ENCODE measurements at regions not wholly inside any gene's neighbourhood (a gene's known extent, or its start where the extent isn't known, plus 50 kb on each side); places are given as distances from the start of the nearest gene placed in this dataset.

DNA sequence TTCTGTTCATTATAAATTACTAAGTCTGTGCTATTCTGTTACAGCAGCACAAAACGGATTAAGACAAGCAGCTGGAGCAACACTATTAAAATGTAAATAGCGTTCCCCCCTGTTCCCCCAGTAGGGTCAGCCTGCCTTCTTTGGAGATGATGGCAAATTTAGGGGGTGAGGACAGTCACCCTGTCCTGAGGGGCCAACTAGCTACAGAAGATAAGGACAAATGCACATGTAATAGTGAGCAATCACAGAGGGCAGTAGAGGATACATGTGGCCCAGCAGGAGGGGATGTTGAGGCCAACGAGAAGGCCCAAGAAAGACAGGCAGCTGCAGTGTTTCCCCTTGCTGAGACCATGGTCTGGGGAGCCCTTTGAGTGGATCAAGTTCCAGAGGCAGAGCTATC, 266.7 kb upstream of the CDYL start:
- no peaks in the 10 kb centered on the region for H3K36me3 Mint-ChIP-seq (ENCODE audit: unreplicated experiment)
- no peak for DNase-seq (ENCODE audit: extremely low spot score, unreplicated experiment)
- no peak overlapping the region for H3K27ac Mint-ChIP-seq (ENCODE audit: unreplicated experiment)
- no peak overlapping the region for H3K4me3 Mint-ChIP-seq (ENCODE audit: unreplicated experiment)
- TF ChIP-seq, protein P1, sequence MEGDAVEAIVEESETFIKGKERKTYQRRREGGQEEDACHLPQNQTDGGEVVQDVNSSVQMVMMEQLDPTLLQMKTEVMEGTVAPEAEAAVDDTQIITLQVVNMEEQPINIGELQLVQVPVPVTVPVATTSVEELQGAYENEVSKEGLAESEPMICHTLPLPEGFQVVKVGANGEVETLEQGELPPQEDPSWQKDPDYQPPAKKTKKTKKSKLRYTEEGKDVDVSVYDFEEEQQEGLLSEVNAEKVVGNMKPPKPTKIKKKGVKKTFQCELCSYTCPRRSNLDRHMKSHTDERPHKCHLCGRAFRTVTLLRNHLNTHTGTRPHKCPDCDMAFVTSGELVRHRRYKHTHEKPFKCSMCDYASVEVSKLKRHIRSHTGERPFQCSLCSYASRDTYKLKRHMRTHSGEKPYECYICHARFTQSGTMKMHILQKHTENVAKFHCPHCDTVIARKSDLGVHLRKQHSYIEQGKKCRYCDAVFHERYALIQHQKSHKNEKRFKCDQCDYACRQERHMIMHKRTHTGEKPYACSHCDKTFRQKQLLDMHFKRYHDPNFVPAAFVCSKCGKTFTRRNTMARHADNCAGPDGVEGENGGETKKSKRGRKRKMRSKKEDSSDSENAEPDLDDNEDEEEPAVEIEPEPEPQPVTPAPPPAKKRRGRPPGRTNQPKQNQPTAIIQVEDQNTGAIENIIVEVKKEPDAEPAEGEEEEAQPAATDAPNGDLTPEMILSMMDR (IDR thresholded peaks at IDR 0.05): no peak
- H3K27me3 Mint-ChIP-seq (ENCODE audit: unreplicated experiment): peaks cover 18% of the 10 kb centered on the region
- peaks cover 12% of the 10 kb centered on the region for H3K4me1 Mint-ChIP-seq (ENCODE audit: unreplicated experiment)
- no peaks in the 10 kb centered on the region for H3K9me3 Mint-ChIP-seq (ENCODE audit: unreplicated experiment)

DNA sequence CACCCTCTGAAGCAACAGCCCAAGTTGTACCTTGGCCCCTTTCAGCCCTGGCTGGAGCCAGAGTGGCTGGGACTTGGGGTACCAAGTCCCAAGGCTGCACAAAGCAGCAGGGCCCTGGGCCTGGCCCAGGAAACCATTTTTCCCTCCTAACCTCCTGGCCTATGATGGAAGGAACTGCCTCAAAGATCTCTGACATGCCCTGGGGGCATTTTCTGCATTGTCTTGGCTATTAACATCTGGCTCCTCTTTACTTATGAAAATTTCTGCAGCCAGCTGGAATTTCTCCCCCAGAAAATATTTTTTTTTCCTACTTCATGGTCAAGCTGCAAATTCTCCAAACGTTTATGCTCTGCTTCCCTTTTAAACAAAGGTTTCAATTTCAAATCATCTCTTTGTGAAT, 269.4 kb upstream of the CDYL start:
- H3K36me3 Mint-ChIP-seq (ENCODE audit: unreplicated experiment): no peaks in the 10 kb centered on the region
- peaks cover 19% of the 10 kb centered on the region for H3K27me3 Mint-ChIP-seq (ENCODE audit: unreplicated experiment)
- TF ChIP-seq, protein P1 (IDR thresholded peaks at IDR 0.05): no peak

DNA sequence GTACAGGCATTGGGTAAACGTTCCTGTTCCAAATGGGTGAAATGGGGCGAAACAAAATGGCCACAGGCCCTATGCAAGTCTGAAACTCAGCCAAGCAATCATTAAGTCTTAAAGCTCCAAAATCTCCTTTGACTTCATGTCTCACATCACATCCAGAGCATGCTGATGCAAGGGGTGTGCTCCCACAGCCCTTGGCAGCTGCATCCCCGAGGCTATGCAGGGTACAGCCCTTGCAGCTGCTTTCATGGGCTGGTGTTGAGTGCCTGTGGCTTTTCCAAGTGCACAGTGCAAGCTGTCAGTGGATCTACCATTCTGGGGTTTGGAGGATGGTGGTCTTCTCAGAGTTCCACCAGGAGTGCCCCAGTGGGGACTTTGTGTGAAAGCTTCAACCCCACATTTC, 270.0 kb upstream of the CDYL start:
- Mint-ChIP-seq H3K36me3 (ENCODE audit: unreplicated experiment) (no peaks in the 10 kb centered on the region), H3K27ac (ENCODE audit: unreplicated experiment) (no peak overlapping the region), H3K4me1 (ENCODE audit: unreplicated experiment) (peaks cover 12% of the 10 kb centered on the region), H3K27me3 (ENCODE audit: unreplicated experiment) (peaks cover 19% of the 10 kb centered on the region), H3K4me3 (ENCODE audit: unreplicated experiment) (no peak overlapping the region), H3K9me3 (ENCODE audit: unreplicated experiment) (peaks cover 5% of the 10 kb centered on the region)
- DNase-seq (ENCODE audit: extremely low spot score, unreplicated experiment): no peak
- TF ChIP-seq, protein P1 (IDR thresholded peaks at IDR 0.05): no peak

More for the DNA sequence above, 269.4 kb upstream of the CDYL start:
- H3K9me3 Mint-ChIP-seq (ENCODE audit: unreplicated experiment): peaks cover 5% of the 10 kb centered on the region
- no peak overlapping the region for H3K27ac Mint-ChIP-seq (ENCODE audit: unreplicated experiment)
- DNase-seq (ENCODE audit: extremely low spot score, unreplicated experiment): no peak
- H3K4me3 Mint-ChIP-seq (ENCODE audit: unreplicated experiment): no peak overlapping the region
- H3K4me1 Mint-ChIP-seq (ENCODE audit: unreplicated experiment): peaks cover 12% of the 10 kb centered on the region

DNA sequence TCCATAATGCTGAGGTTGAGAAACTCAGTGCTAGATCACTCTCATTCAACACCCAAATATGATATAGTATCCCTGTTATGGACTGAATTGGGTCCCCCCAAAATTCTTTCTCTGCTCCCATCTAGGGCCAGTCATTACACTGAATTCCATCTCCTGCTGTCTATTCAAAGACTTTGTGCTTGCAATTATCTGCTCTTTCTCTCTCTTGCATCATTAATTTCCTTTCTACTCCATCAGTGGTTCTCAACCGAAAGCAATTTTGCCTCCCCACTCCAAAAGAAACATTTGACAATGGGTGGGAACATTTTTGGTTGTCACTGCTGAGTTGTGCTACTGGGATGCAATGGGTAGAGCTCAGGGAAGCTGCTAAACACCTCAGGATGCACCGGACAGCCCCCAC, 271.5 kb upstream of the CDYL start:
- no peak overlapping the region for H3K27ac Mint-ChIP-seq (ENCODE audit: unreplicated experiment)
- peaks cover 19% of the 10 kb centered on the region for H3K27me3 Mint-ChIP-seq (ENCODE audit: unreplicated experiment)
- H3K4me3 Mint-ChIP-seq (ENCODE audit: unreplicated experiment): no peak overlapping the region
- peaks cover 12% of the 10 kb centered on the region for H3K4me1 Mint-ChIP-seq (ENCODE audit: unreplicated experiment)
- DNase-seq (ENCODE audit: extremely low spot score, unreplicated experiment): no peak
- no peaks in the 10 kb centered on the region for H3K36me3 Mint-ChIP-seq (ENCODE audit: unreplicated experiment)
- TF ChIP-seq, protein P1 (IDR thresholded peaks at IDR 0.05): no peak
- peaks cover 5% of the 10 kb centered on the region for H3K9me3 Mint-ChIP-seq (ENCODE audit: unreplicated experiment)

DNA sequence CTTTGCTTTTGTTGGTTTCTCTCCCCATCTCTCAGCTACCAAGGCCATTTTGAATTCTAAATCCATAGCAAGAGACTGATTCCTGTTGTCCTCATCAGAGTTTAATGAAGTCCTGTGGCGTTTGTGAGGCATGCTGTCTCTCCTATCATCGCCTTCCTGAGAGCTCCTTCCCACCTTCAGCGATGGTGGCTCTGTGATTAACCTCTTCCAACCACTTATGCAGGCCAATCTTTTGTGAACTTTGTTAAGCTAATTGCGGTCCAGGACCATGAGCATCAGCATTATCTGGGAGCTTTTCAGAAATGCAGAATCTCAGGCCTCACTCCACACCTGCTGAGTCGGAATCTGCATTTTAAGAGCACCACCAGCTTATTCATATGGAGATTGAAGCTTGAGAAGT, 272.5 kb upstream of the CDYL start:
- Mint-ChIP-seq H3K36me3 (ENCODE audit: unreplicated experiment) (no peaks in the 10 kb centered on the region), H3K27me3 (ENCODE audit: unreplicated experiment) (peaks cover 19% of the 10 kb centered on the region), H3K4me1 (ENCODE audit: unreplicated experiment) (peaks cover 12% of the 10 kb centered on the region), H3K4me3 (ENCODE audit: unreplicated experiment) (no peak overlapping the region), H3K27ac (ENCODE audit: unreplicated experiment) (no peak overlapping the region), H3K9me3 (ENCODE audit: unreplicated experiment) (peaks cover 5% of the 10 kb centered on the region)
- TF ChIP-seq, protein P1 (IDR thresholded peaks at IDR 0.05): no peak
- DNase-seq (ENCODE audit: extremely low spot score, unreplicated experiment): no peak
